ENCODE measurements at regions not wholly inside any gene's neighbourhood (a gene's known extent, or its start where the extent isn't known, plus 50 kb on each side); places are given as distances from the start of the nearest gene placed in this dataset.
"Not testable (repeated sequence)": the region's sequence is repeated elsewhere in the genome, so short reads cannot be mapped to it uniquely, and the experiment has no call there.

- not testable (repeated sequence) for H3K36me3 Mint-ChIP-seq, H3K27me3 Mint-ChIP-seq, H3K4me3 Mint-ChIP-seq, DNase-seq, H3K27ac Mint-ChIP-seq, H3K4me1 Mint-ChIP-seq, H3K9me3 Mint-ChIP-seq
These were observed 251.7 kb upstream of the NUPR2 start for GRCh38 chr7:56367914-56368313.

GRCh38 chr7:56367411-56367810 lies 251.2 kb upstream of the NUPR2 start:
- H3K4me3 Mint-ChIP-seq, H3K9me3 Mint-ChIP-seq, H3K27me3 Mint-ChIP-seq, H3K27ac Mint-ChIP-seq, H3K4me1 Mint-ChIP-seq, H3K36me3 Mint-ChIP-seq, DNase-seq: not testable (repeated sequence)

GRCh38 chr7:56366701-56367100 lies 250.5 kb upstream of the NUPR2 start:
- not testable (repeated sequence) for H3K9me3 Mint-ChIP-seq, H3K4me1 Mint-ChIP-seq, H3K4me3 Mint-ChIP-seq, H3K27me3 Mint-ChIP-seq, DNase-seq, H3K27ac Mint-ChIP-seq, H3K36me3 Mint-ChIP-seq

DNA sequence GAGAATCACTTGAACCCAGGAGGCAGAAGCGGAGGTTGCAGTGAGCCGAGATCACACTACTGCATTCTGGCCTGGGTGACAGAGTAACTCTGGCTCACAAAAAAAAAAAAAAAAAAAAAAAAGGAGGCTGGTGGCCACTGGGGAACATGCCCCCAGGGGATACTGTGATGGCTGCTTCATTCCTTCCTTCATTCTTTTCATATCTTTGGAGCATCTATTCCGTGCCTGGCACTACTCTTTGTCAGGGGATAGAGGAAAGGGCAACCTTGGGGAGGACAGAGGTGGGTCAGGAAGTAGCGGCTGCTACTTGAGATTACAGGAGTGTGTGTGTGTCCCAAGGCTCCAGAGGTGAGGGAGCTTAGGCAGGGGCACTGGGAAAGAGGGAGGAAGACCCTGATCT lies 236.4 kb upstream of the NUPR2 start:
- not testable (repeated sequence) for H3K36me3 Mint-ChIP-seq, H3K4me3 Mint-ChIP-seq, DNase-seq, H3K9me3 Mint-ChIP-seq, H3K27me3 Mint-ChIP-seq, H3K4me1 Mint-ChIP-seq, H3K27ac Mint-ChIP-seq

DNA sequence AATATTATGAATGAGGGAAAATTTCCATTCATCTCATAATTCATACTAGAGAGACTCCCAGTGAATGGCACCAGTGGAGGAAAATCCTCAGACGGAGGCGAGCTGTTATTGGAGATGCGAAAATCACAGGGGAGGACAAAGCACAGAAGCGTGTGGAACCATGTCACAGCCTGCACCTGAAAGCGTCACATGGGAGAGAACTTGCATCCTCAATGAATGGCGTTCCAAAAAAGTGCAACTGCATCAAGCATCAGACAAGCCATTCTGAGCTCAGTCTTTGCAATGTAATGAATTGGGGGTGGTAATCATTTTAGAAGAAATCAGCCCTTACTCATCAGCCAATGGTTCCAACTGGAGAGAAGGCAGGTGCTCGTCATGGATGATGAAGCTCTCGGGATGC lies 235.0 kb upstream of the NUPR2 start:
- not testable (repeated sequence) for H3K4me3 Mint-ChIP-seq, H3K9me3 Mint-ChIP-seq, H3K27me3 Mint-ChIP-seq, H3K4me1 Mint-ChIP-seq, H3K27ac Mint-ChIP-seq, H3K36me3 Mint-ChIP-seq, DNase-seq

- H3K36me3 Mint-ChIP-seq, H3K4me3 Mint-ChIP-seq, H3K4me1 Mint-ChIP-seq, DNase-seq, H3K27me3 Mint-ChIP-seq, H3K9me3 Mint-ChIP-seq, H3K27ac Mint-ChIP-seq: not testable (repeated sequence)
These were observed 232.1 kb upstream of the NUPR2 start for GRCh38 chr7:56348311-56348710.

DNA sequence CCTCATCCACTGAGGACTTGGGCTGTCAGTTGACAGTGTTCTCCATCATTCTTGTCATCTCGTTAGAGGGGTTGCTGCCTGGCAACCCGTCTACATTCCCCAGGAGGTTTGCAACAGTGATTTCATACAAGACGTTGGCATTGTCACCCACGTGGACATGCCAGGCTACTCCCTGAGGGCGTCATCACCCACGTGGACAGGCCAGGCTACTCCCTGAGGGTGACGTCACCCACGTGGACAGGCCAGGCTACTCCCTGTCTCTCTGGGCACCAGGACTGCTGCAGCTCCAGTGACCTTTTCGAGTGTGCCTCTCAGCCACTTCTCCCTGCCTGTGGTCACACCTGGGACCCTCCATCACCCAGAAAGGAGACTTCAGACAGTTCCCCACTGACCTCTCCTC lies 212.1 kb upstream of the NUPR2 start:
- H3K4me3 Mint-ChIP-seq, H3K27ac Mint-ChIP-seq, H3K9me3 Mint-ChIP-seq, DNase-seq, H3K36me3 Mint-ChIP-seq, H3K4me1 Mint-ChIP-seq, H3K27me3 Mint-ChIP-seq: not testable (repeated sequence)

DNA sequence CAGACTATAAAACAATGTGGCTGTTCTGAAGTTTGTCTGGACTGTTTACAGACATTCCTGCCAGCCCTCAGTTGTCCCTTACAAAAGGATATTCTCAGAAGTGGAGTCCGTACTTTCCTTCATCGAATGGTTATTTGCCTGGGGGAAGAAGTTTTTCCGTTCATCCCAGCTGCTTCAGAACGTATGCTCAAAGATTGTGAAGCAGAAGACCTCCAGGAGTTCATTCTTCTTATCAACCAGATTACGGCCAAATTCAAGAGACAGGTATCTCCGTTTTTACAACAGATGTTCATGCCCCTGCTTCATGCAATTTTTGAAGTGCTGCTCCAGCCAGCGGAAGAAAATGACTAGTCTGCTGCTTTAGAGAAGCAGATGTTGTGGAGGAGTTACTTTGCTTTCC lies 174.3 kb upstream of the NUPR2 start:
- Mint-ChIP-seq H3K4me1 (no peaks in the 10 kb centered on the region), H3K27me3 (peaks cover 16% of the 10 kb centered on the region), H3K36me3 (peaks cover 2% of the 10 kb centered on the region), H3K9me3 (peaks cover 9% of the 10 kb centered on the region), H3K27ac (no peak overlapping the region), H3K4me3 (no peak overlapping the region)
- no peak for DNase-seq

- Mint-ChIP-seq H3K9me3 (peaks cover 11% of the 10 kb centered on the region), H3K4me1 (no peaks in the 10 kb centered on the region), H3K4me3 (peak overlapping the region; percentile 50), H3K36me3 (no peaks in the 10 kb centered on the region), H3K27me3 (peaks cover 21% of the 10 kb centered on the region), H3K27ac (no peak overlapping the region)
- DNase-seq: peak; percentile 1
These were observed 171.4 kb upstream of the NUPR2 start for GRCh38 chr7:56287429-56288138.

DNA sequence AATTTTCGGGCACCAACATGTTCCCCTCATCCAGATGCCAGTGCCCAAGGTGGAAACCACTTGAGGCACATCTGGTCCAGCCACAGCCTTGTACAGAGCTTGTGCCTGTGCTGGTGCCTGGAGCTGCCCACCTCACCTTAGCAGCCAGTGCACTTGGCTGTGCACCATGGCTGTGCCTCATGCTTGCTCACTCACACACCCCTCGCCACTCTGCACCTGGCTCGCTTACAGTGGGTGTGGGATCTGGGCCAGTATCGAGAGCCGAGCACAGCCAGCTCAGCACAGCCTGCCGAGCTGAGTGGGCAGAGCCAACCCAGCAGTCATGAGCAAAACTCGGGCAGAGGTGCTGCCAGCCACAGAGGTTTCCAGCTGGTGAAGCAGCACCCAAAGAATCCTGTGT lies 139.9 kb upstream of the NUPR2 start:
- no peaks in the 10 kb centered on the region for H3K27me3 Mint-ChIP-seq
- H3K36me3 Mint-ChIP-seq: no peaks in the 10 kb centered on the region
- peaks cover 3% of the 10 kb centered on the region for H3K9me3 Mint-ChIP-seq
- H3K4me1 Mint-ChIP-seq: no peaks in the 10 kb centered on the region
- no peak for DNase-seq
- no peak overlapping the region for H3K4me3 Mint-ChIP-seq
- no peak overlapping the region for H3K27ac Mint-ChIP-seq

DNA sequence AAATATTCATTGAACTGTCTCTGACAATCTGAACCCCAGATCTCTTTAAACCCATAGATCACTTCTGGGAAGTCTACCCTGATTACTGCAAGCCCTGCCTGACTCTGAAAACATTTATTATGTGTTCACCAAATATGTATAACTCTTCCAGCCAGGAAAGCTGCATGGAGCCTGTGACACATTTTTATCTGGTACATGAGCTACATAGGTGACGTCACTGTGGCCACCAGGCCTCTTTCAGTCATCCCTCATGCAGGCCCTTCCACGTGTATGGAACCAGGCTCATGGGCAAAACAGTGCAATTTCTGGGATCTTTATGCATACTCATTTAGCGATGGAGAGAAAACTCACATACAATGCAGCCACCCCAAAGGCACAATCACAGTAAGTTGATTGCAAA lies 133.9 kb upstream of the NUPR2 start:
- no peaks in the 10 kb centered on the region for H3K9me3 Mint-ChIP-seq
- H3K27me3 Mint-ChIP-seq: no peaks in the 10 kb centered on the region
- no peak overlapping the region for H3K4me3 Mint-ChIP-seq
- DNase-seq: no peak
- H3K36me3 Mint-ChIP-seq: no peaks in the 10 kb centered on the region
- no peak overlapping the region for H3K27ac Mint-ChIP-seq
- no peaks in the 10 kb centered on the region for H3K4me1 Mint-ChIP-seq

DNA sequence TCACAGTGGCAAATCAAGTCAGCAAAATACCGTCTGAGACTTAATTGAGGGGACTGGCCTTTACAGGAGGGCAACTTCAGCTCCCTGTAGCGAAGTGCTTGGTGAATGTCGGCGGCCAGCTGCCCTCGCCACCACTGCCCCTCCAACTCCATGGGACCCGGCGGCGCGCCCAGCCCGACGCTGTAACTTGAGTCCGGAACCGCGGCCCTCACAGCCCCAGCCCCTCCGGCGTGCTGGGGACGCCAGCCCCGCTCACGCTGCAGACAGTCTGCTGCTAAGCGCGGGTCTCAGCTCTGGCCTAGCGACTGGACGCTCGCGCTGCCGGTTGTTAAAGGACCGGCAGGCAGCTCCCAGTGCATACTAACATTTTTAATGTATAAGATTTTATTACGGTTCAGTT lies 113.4 kb upstream of the NUPR2 start:
- Mint-ChIP-seq H3K9me3 (peaks cover 4% of the 10 kb centered on the region), H3K4me3 (no peak overlapping the region), H3K27ac (no peak overlapping the region), H3K4me1 (no peaks in the 10 kb centered on the region), H3K27me3 (peaks cover 25% of the 10 kb centered on the region), H3K36me3 (no peaks in the 10 kb centered on the region)
- no peak for DNase-seq

- Mint-ChIP-seq H3K36me3 (no peaks in the 10 kb centered on the region), H3K4me3 (no peak overlapping the region), H3K9me3 (peaks cover 2% of the 10 kb centered on the region), H3K27ac (no peak overlapping the region), H3K4me1 (no peaks in the 10 kb centered on the region), H3K27me3 (peaks cover 10% of the 10 kb centered on the region)
- no peak for DNase-seq
These were observed 106.6 kb upstream of the NUPR2 start for GRCh38 chr7:56222866-56223265.

GRCh38 chr7:56219017-56219416 lies 102.8 kb upstream of the NUPR2 start:
- DNase-seq: no peak
- Mint-ChIP-seq H3K27ac (no peak overlapping the region), H3K4me1 (no peaks in the 10 kb centered on the region)

GRCh38 chr7:56218510-56218909 lies 102.3 kb upstream of the NUPR2 start:
- no peak for DNase-seq
- Mint-ChIP-seq H3K36me3 (no peaks in the 10 kb centered on the region), H3K4me3 (no peak overlapping the region), H3K4me1 (no peaks in the 10 kb centered on the region), H3K27ac (no peak overlapping the region), H3K27me3 (peaks cover 4% of the 10 kb centered on the region), H3K9me3 (peaks cover 8% of the 10 kb centered on the region)

More at GRCh38 chr7:56219017-56219416, 102.8 kb upstream of the NUPR2 start:
- H3K9me3 Mint-ChIP-seq: peaks cover 8% of the 10 kb centered on the region
- no peaks in the 10 kb centered on the region for H3K36me3 Mint-ChIP-seq
- peaks cover 4% of the 10 kb centered on the region for H3K27me3 Mint-ChIP-seq
- no peak overlapping the region for H3K4me3 Mint-ChIP-seq

- Mint-ChIP-seq H3K9me3 (peaks cover 7% of the 10 kb centered on the region), H3K36me3 (no peaks in the 10 kb centered on the region), H3K27ac (no peak overlapping the region)
These were observed 97.4 kb upstream of the NUPR2 start for GRCh38 chr7:56213574-56213973.

More at GRCh38 chr7:56213574-56213973, 97.4 kb upstream of the NUPR2 start:
- no peaks in the 10 kb centered on the region for H3K4me1 Mint-ChIP-seq
- no peaks in the 10 kb centered on the region for H3K27me3 Mint-ChIP-seq
- no peak for DNase-seq
- H3K4me3 Mint-ChIP-seq: no peak overlapping the region

Data from activated naive CD8-positive, alpha-beta T cell treated with anti-CD3 and anti-CD28 coated beads for 36 hours (primary cell).